ENCODE measurements at regions not wholly inside any gene's neighbourhood (a gene's known extent, or its start where the extent isn't known, plus 50 kb on each side); places are given as distances from the start of the nearest gene placed in this dataset.

DNA sequence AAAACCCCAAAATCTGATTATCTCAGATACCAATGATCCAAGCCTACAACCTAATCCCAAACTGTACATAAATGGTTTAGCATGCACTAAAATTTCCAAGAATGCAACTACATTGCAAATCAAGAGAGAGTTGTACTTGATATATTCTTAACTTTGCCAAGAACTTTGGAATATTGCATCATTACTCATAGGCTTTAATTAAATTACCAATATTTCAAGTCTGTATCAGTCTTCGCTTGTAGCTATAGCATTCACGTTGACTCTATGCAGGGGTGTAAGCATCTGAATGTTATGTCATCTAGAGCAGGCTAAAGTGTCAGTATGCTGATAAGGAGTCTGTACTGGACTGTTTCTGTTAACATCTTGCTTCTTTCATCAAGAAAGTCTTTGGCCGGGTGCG lies 56.3 kb downstream of the FOXI3 start:
- TF ChIP-seq EZH2 (IDR thresholded peaks at IDR 0.05; ENCODE audit: borderline replicate concordance, insufficient read depth, low read length, poor library complexity, severe bottlenecking) (no peak), EP300 (conservative IDR thresholded peaks at IDR 0.05; ENCODE audit: poor library complexity, severe bottlenecking) (no peak), RAD21 (conservative IDR thresholded peaks at IDR 0.05) (no peak)
- TF ChIP-seq, protein P1, sequence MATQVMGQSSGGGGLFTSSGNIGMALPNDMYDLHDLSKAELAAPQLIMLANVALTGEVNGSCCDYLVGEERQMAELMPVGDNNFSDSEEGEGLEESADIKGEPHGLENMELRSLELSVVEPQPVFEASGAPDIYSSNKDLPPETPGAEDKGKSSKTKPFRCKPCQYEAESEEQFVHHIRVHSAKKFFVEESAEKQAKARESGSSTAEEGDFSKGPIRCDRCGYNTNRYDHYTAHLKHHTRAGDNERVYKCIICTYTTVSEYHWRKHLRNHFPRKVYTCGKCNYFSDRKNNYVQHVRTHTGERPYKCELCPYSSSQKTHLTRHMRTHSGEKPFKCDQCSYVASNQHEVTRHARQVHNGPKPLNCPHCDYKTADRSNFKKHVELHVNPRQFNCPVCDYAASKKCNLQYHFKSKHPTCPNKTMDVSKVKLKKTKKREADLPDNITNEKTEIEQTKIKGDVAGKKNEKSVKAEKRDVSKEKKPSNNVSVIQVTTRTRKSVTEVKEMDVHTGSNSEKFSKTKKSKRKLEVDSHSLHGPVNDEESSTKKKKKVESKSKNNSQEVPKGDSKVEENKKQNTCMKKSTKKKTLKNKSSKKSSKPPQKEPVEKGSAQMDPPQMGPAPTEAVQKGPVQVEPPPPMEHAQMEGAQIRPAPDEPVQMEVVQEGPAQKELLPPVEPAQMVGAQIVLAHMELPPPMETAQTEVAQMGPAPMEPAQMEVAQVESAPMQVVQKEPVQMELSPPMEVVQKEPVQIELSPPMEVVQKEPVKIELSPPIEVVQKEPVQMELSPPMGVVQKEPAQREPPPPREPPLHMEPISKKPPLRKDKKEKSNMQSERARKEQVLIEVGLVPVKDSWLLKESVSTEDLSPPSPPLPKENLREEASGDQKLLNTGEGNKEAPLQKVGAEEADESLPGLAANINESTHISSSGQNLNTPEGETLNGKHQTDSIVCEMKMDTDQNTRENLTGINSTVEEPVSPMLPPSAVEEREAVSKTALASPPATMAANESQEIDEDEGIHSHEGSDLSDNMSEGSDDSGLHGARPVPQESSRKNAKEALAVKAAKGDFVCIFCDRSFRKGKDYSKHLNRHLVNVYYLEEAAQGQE (IDR thresholded peaks at IDR 0.05; ENCODE audit: borderline replicate concordance): no peak
- no peak overlapping the region for H2AFZ ChIP-seq (ENCODE audit: low read depth, low read length)

GRCh38 chr2:88377641-88377991 lies 74.9 kb downstream of the FOXI3 start:
- TF ChIP-seq, protein P1 (IDR thresholded peaks at IDR 0.05; ENCODE audit: borderline replicate concordance): no peak
- TF ChIP-seq SMC3 (conservative IDR thresholded peaks at IDR 0.05; ENCODE audit: poor library complexity) (no peak), MXI1 (conservative IDR thresholded peaks at IDR 0.05; ENCODE audit: poor library complexity, severe bottlenecking) (no peak), CTCF (IDR thresholded peaks at IDR 0.05; ENCODE audit: poor library complexity, severe bottlenecking) (no peak), EP300 (conservative IDR thresholded peaks at IDR 0.05; ENCODE audit: poor library complexity, severe bottlenecking) (no peak), POLR2AphosphoS5 (IDR thresholded peaks at IDR 0.05) (no peak), RAD21 (conservative IDR thresholded peaks at IDR 0.05) (no peak), TAF1 (IDR thresholded peaks at IDR 0.05; ENCODE audit: low read depth) (no peak), EZH2 (IDR thresholded peaks at IDR 0.05; ENCODE audit: borderline replicate concordance, insufficient read depth, low read length, poor library complexity, severe bottlenecking) (no peak)
- H3K79me2 ChIP-seq (replicated peaks; ENCODE audit: insufficient read depth, low read length): no peaks in the 10 kb centered on the region

More for the DNA sequence above, 56.3 kb downstream of the FOXI3 start:
- Histone ChIP-seq H3K4me3 (ENCODE audit: low read length) (no peak overlapping the region), H3K27ac (ENCODE audit: low read length) (no peak overlapping the region), H3K9ac (ENCODE audit: low read length) (no peak overlapping the region), H4K20me1 (ENCODE audit: insufficient read depth) (no peaks in the 10 kb centered on the region), H3K27me3 (ENCODE audit: insufficient read depth, low read depth, low read length) (no peaks in the 10 kb centered on the region), H3K9me2 (ENCODE audit: insufficient read depth, low read length) (no peaks in the 10 kb centered on the region), H3K79me2 (replicated peaks; ENCODE audit: insufficient read depth, low read length) (no peaks in the 10 kb centered on the region), H3K9me3 (ENCODE audit: low read length) (no peaks in the 10 kb centered on the region), H3K4me2 (ENCODE audit: low read length) (no peak overlapping the region), H3K36me3 (ENCODE audit: insufficient read depth, low read length) (no peaks in the 10 kb centered on the region), H3F3A (ENCODE audit: insufficient read depth, low read length, poor library complexity, severe bottlenecking) (no peaks in the 10 kb centered on the region)

More at GRCh38 chr2:88377641-88377991, 74.9 kb downstream of the FOXI3 start:
- Histone ChIP-seq H3K4me3 (ENCODE audit: low read length) (no peak overlapping the region), H3K36me3 (ENCODE audit: insufficient read depth, low read length) (no peaks in the 10 kb centered on the region), H3K27ac (ENCODE audit: low read length) (no peak overlapping the region), H3K9ac (ENCODE audit: low read length) (no peak overlapping the region), H3K9me2 (ENCODE audit: insufficient read depth, low read length) (no peaks in the 10 kb centered on the region), H3K9me3 (ENCODE audit: low read length) (no peaks in the 10 kb centered on the region), H3K27me3 (ENCODE audit: insufficient read depth, low read depth, low read length) (no peaks in the 10 kb centered on the region), H2AFZ (ENCODE audit: low read depth, low read length) (no peak overlapping the region), H3K4me2 (ENCODE audit: low read length) (no peak overlapping the region), H4K20me1 (ENCODE audit: insufficient read depth) (no peaks in the 10 kb centered on the region), H3F3A (ENCODE audit: insufficient read depth, low read length, poor library complexity, severe bottlenecking) (no peaks in the 10 kb centered on the region)
